Natural killer cell (primary cell): ENCODE measurements at regions not wholly inside any gene's neighbourhood (a gene's known extent, or its start where the extent isn't known, plus 50 kb on each side); places are given as distances from the start of the nearest gene placed in this dataset.

ENCODE experiments used
- ATAC-seq, 3 donors: fragments of 150-1000 bp in 2 of 3; fragments of 200-7000 bp in 1 of 3; cut with Tn5 transposase; 1 replicate in 1 of 3; 2 replicates in 2 of 3; pipeline ENCODE4 v1.10.0; 2021; ENCODE audit warnings: mild to moderate bottlenecking in 2 of 3, moderate library complexity in 2 of 3
- DNase-seq, 2 donors: peaks; one replicate each; pipeline versions ENCODE4 v3.0.0 to v3.0.0-alpha.2; 2013 to 2021; ENCODE audit warnings: mixed read lengths in 1 of 2
- H3K27ac ChIP-seq: one replicate; pipeline ENCODE4 v1.5.1; 2013; ENCODE audit warnings: mild to moderate bottlenecking, low read length
- H3K27me3 ChIP-seq: one replicate; pipeline ENCODE4 v1.6.1; 2013; ENCODE audit warnings: low read length; ENCODE audit not compliant: control insufficient read depth, insufficient read depth
- H3K36me3 ChIP-seq: one replicate; pipeline ENCODE4 v1.6.1; 2013; ENCODE audit warnings: low read length; ENCODE audit not compliant: control insufficient read depth, insufficient read depth
- H3K4me1 ChIP-seq: one replicate; pipeline ENCODE4 v1.6.1; 2013; ENCODE audit warnings: low read length; ENCODE audit not compliant: control insufficient read depth, insufficient read depth
- H3K4me3 ChIP-seq: one replicate; pipeline ENCODE4 v1.5.1; 2013; ENCODE audit warnings: low read length
- H3K9me3 ChIP-seq: one replicate; pipeline ENCODE4 v1.6.1; 2013; ENCODE audit warnings: low read length; ENCODE audit not compliant: control insufficient read depth, insufficient read depth
- H3K27ac Mint-ChIP-seq, 2 donors: one replicate each; pipeline ENCODE4 v1.8.0; 2022; ENCODE audit warnings: mild to moderate bottlenecking in 2 of 2, mixed read lengths in 2 of 2, moderate library complexity in 1 of 2
- H3K27me3 Mint-ChIP-seq, 2 donors: one replicate each; pipeline ENCODE4 v1.8.0; 2022; ENCODE audit warnings: low read depth in 2 of 2, mixed read lengths in 2 of 2
- H3K36me3 Mint-ChIP-seq: one replicate; pipeline ENCODE4 v1.8.0; 2022; ENCODE audit warnings: mixed read lengths
- H3K4me1 Mint-ChIP-seq, 2 donors: one replicate each; pipeline ENCODE4 v1.8.0; 2022; ENCODE audit warnings: mixed read lengths in 2 of 2
- H3K4me3 Mint-ChIP-seq: one replicate; pipeline ENCODE4 v1.8.0; 2022; ENCODE audit warnings: mild to moderate bottlenecking, moderate library complexity, mixed read lengths
- H3K9me3 Mint-ChIP-seq, 2 donors: one replicate each; pipeline ENCODE4 v1.8.0; 2022; ENCODE audit warnings: mixed read lengths in 2 of 2
- CTCF ChIP-seq: fragments of 200-600 bp; IDR thresholded peaks from one replicate; pipeline ENCODE4 v1.8.0; 2022; ENCODE audit warnings: antibody characterized with exemption
- WGBS: methylation state at CpG from one replicate; pipeline ENCODE4 v1.1.7; 2013; ENCODE audit warnings: missing lambda C conversion rate; ENCODE audit not compliant: insufficient coverage; 5-methylcytosine and 5-hydroxymethylcytosine counted together
- intact Hi-C: fragments of 100-400 bp; cut with micrococcal nuclease; formaldehyde crosslinking; loops from one replicate; pipeline ENCODE4 v1.14.2; 2022

DNA sequence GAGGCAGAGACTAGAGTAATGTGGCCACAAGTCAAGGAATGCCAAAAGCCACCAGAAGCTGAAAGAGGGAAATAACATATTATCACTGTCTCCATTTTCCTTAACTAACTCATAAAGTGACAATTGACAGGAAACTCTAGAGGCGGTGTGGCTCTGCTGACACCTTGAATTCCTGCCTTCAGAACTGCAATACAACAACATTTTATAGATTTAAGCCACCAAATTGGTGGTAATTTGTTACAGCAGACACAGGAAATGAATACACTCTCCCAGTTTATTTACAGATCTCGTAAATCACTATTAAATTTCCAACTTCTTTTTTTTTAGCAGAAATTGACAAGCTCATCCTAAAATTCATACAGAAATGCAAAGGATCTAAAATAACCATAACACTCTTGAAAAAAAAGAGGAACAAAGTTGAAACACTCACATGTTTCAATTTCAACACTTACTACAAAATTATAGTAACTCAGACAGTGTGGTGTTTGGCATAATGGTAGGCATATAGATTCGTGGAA is 449.9 kb downstream of the OTOL1 start:
- Mint-ChIP-seq H3K4me3 (no peak overlapping the region), H3K27ac (no peak overlapping the region), H3K36me3 (no peaks in the 10 kb centered on the region), H3K4me1 (no peaks in the 10 kb centered on the region), H3K9me3 (peaks cover 8 to 9% of the 10 kb centered on the region in 2 donors), H3K27me3 (no peaks in the 10 kb centered on the region)
- DNase-seq, result no peak
- Histone ChIP-seq H3K9me3 (no peaks in the 10 kb centered on the region), H3K4me1 (no peaks in the 10 kb centered on the region), H3K27ac (no peak overlapping the region), H3K27me3 (no peaks in the 10 kb centered on the region), H3K36me3 (no peaks in the 10 kb centered on the region), H3K4me3 (no peak overlapping the region)
- WGBS, result 32% methylated on average over 2 of the region's 3 CpGs
- no peak for ATAC-seq
- no peak for TF ChIP-seq CTCF
- intact Hi-C loops, result no loop called here

DNA sequence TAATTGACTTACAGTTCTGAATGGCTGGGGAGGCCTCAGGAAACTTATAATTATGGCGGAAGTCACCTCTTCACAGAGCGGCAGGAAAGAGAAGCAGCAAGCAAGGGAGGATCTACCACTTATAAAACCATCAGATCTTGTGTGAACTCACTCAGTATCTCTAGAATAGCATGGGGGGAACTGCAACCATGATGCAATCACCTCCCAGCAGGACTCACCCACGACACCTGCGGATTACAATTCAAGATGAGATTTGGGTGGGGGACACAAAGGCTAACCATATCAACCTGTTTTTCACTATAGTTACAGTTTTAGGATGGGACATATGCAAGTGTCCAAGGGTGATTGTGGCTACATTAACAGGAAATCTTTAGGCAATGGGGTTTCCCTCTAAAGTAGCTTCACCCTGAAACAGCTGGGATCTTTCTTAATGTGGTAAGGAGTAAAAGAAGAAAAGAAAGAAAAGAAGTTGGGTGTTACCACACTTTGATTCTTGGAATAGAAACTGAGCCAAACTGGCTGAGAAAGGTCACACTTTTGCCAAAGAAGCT is 453.8 kb downstream of the OTOL1 start:
- Mint-ChIP-seq H3K27me3 (no peaks in the 10 kb centered on the region), H3K36me3 (no peaks in the 10 kb centered on the region), H3K4me3 (no peak overlapping the region), H3K9me3 (peaks cover 6 to 11% of the 10 kb centered on the region in 2 donors), H3K4me1 (no peaks in the 10 kb centered on the region), H3K27ac (no peak overlapping the region)
- Histone ChIP-seq H3K27ac (no peak overlapping the region), H3K27me3 (no peaks in the 10 kb centered on the region), H3K9me3 (no peaks in the 10 kb centered on the region), H3K4me3 (no peak overlapping the region), H3K36me3 (no peaks in the 10 kb centered on the region), H3K4me1 (no peaks in the 10 kb centered on the region)
- ATAC-seq (no peak), DNase-seq (no peak)
- no peak for TF ChIP-seq CTCF
- WGBS, result 92% methylated on average over 3 of the region's 4 CpGs
- intact Hi-C loops, result no loop called here

GRCh38 chr3:161957467-161957866 is 460.9 kb downstream of the OTOL1 start:
- Histone ChIP-seq H3K4me3 (no peak overlapping the region), H3K36me3 (no peaks in the 10 kb centered on the region), H3K4me1 (no peaks in the 10 kb centered on the region), H3K9me3 (no peaks in the 10 kb centered on the region), H3K27ac (no peak overlapping the region), H3K27me3 (no peaks in the 10 kb centered on the region)
- Mint-ChIP-seq H3K27me3 (no peaks in the 10 kb centered on the region), H3K9me3 (peaks cover 9 to 11% of the 10 kb centered on the region in 2 donors), H3K4me1 (no peaks in the 10 kb centered on the region), H3K36me3 (no peaks in the 10 kb centered on the region), H3K27ac (no peak overlapping the region), H3K4me3 (no peak overlapping the region)
- ATAC-seq (no peak), DNase-seq (no peak)
- no peak for TF ChIP-seq CTCF
- 83% methylated on average over 1 of the region's 2 CpGs for WGBS
- intact Hi-C loops, result no loop called here

DNA sequence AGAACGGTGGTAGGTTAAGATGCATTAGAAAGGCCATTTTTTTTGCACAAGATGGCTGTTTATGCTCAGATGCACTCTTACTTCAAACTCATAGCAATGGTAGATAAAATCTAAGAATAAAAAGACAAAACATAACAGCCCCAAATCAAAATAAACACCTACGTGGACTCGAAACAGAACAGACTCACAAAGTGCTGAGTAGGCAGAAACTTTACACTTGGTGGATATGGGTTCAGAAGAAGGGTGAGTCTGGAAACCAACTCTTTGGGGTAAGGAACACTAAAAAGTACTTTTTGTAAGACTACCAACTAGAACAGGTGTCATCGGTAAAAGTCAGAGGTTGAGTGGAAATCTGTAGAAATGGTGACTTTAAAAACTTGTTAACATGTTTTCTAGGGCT is 468.2 kb downstream of the OTOL1 start:
- Mint-ChIP-seq H3K4me3 (no peak overlapping the region), H3K27ac (no peak overlapping the region), H3K27me3 (no peaks in the 10 kb centered on the region), H3K9me3 (peaks cover 13 to 14% of the 10 kb centered on the region in 2 donors), H3K4me1 (no peaks in the 10 kb centered on the region), H3K36me3 (no peaks in the 10 kb centered on the region)
- intact Hi-C loops, result no loop called here
- no peaks in the 10 kb centered on the region for H3K4me1 ChIP-seq
- DNase-seq (no peak), ATAC-seq (no peak)
- H3K27me3 ChIP-seq, result no peaks in the 10 kb centered on the region
- H3K27ac ChIP-seq, result no peak overlapping the region
- H3K36me3 ChIP-seq, result no peaks in the 10 kb centered on the region
- no peak for TF ChIP-seq CTCF
- 87% methylated on average over 3 of the region's 4 CpGs for WGBS
- H3K9me3 ChIP-seq, result peaks cover 7% of the 10 kb centered on the region
- no peak overlapping the region for H3K4me3 ChIP-seq
